GM23338 (cell line): ENCODE measurements at regions not wholly inside any gene's neighbourhood (a gene's known extent, or its start where the extent isn't known, plus 50 kb on each side); places are given as distances from the start of the nearest gene placed in this dataset.

Experiments
- CTCF ChIP-seq, 2 experiments: fragments of 200-600 bp in 1 of 2; sonication (generic) in 1 of 2; conservative IDR thresholded peaks; 2 replicates each; pipeline versions ENCODE4 v1.5.1 to v1.6.1; 2016 to 2017; ENCODE audit warnings: antibody characterized with exemption in 2 of 2, low read depth in 2 of 2, mild to moderate bottlenecking in 2 of 2, moderate library complexity in 1 of 2
- EZH2 ChIP-seq: fragments of 200-600 bp; sonication (generic); IDR thresholded peaks from one replicate; pipeline ENCODE4 v1.8.0; 2017; ENCODE audit warnings: antibody characterized with exemption, mild to moderate bottlenecking, low read depth; ENCODE audit not compliant: unreplicated experiment
- POLR2AphosphoS5 ChIP-seq: IDR thresholded peaks from 2 replicates; pipeline ENCODE4 v1.6.1; 2016; ENCODE audit warnings: antibody characterized with exemption, low read depth
- REST ChIP-seq: IDR thresholded peaks from one replicate; pipeline ENCODE4 v1.6.1; 2018; ENCODE audit warnings: antibody characterized with exemption; ENCODE audit not compliant: unreplicated experiment

DNA sequence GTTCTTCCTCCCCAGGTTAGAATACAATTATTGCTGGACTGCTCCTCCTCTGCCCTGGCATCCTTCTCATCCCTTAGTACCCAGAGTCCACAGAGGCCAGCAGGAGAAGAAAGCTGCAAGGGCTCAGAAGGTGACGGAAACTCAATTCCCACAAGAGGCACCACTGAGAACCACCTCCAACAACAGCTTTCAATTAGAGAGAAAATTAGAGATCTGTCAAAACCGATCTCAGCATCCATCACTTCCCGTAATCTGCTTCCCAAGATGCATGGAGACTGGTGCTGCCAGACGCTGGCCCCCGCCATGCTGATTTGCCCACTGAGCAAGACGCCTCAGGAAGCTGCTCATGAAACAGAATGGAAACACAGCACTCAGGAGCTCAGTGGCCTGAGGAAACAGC lies 135.0 kb upstream of the PRICKLE2 start:
- TF ChIP-seq CTCF (conservative IDR thresholded peaks at IDR 0.05; ENCODE audit: low read depth in 2 of 2) = no peak
- no peak for TF ChIP-seq POLR2AphosphoS5
- TF ChIP-seq EZH2 = no peak
- TF ChIP-seq REST = no peak
